ENCODE measurements at regions not wholly inside any gene's neighbourhood (a gene's known extent, or its start where the extent isn't known, plus 50 kb on each side); places are given as distances from the start of the nearest gene placed in this dataset.

DNA sequence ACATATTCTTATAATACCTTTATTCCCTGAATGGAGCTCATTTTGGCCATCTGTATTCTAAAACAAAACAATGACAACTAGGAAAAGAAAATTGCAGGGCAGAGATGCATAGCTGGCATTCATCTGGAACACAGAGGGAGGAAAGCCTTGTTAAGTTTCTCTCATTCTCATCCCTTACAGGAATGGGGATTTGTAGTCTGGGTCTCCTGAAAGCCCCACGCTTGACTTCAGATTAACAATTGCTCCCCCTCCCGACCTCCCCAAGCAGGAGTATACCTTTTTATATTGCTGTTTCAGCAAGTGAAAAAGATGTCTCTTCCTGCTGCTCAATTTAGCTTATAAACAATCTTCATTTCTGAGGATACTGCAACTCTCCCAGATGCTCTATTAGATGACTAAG lies 812.1 kb downstream of the EFNA5 start:
- TF ChIP-seq CTCF (IDR thresholded peaks at IDR 0.05; ENCODE audit: poor library complexity), result no peak
- TF ChIP-seq EZH2 (IDR thresholded peaks at IDR 0.05; ENCODE audit: borderline replicate concordance), result no peak
